Colon (tissue), 2 donors: ENCODE measurements at regions not wholly inside any gene's neighbourhood (a gene's known extent, or its start where the extent isn't known, plus 50 kb on each side); places are given as distances from the start of the nearest gene placed in this dataset.
"Not testable (repeated sequence)": the region's sequence is repeated elsewhere in the genome, so short reads cannot be mapped to it uniquely, and the experiment has no call there.

Source experiments
- FAIRE-seq: peaks from 2 replicates; lab custom pipeline; 2012; peaks lifted over from hg19 to GRCh38; lab: Jason Lieb, UNC
- donor health status: control.
- donor health status: control.

DNA sequence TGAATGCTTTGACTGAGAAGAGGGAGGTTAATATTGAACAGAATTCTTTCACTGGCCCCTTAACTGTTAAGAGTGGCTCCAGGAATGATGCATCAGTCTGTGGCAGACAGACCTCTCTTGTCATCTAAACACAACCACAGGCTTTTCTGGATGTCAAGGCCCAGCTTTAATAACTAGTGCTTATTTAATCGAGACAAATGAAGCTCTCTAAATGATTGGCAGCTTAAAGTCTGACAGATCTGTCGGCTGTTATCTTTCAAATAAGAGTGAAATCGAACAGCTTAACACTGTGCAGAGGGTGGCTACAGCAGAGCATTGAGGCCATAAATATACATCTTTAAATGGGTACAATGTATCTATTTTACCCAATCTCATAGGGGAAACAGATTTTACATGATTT, 500.8 kb upstream of the PABPC4L start:
- no peak for FAIRE-seq

DNA sequence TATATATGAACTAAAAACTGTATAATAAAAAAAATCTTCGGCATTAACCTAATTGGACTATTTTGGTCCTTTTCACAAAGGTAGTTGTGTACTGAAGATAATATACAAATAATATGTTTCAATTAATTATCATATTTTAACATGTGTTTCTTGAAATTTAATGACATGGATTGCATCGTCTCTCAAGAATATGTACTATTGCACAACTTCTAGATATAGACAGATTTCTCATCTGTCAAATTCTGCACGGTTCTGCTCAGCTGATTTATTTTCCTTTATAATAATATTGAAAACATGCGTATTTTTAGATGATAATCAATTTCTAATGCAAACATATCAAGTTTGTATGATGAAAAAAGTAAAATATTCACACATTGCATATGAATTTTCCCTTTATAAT, 498.7 kb upstream of the PABPC4L start:
- FAIRE-seq: no peak

DNA sequence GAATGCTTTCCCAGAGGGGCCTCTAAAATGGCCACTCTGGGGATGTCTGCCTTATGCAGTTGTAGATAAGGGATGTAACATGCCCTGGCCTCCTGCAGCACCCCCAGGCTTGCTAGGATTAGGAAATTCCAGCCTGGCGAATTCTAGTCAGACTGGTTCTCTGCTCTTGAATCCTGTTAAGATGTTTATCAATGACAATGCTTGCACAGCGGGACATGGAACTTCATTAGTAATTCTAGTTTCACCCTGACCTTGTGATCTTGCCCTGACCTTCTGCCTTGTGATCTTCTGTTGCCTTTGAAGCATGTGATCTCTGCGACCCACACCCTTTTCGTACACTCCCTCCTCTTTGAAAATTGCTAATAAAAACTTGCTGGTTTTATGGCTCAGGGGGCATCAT, 497.2 kb upstream of the PABPC4L start:
- not testable (repeated sequence) for FAIRE-seq

DNA sequence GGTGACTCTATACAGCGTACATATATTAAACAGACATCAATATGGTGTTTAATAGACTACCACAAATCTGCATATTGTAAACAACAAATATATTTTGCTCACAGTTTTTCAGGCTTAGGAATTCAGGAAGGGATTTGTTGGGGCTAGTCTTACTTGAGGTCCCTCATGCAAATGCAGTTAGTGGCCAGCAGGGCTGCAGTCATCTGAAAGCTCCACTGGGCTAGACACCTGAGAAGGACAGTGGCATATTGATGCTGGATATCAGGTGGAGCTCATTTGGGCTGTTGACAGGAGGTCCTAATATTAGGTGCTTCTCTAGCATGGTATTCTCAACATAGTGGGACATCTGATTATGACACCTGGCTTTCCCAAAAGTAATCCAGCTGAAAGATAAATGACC, 493.8 kb upstream of the PABPC4L start:
- FAIRE-seq: no peak

DNA sequence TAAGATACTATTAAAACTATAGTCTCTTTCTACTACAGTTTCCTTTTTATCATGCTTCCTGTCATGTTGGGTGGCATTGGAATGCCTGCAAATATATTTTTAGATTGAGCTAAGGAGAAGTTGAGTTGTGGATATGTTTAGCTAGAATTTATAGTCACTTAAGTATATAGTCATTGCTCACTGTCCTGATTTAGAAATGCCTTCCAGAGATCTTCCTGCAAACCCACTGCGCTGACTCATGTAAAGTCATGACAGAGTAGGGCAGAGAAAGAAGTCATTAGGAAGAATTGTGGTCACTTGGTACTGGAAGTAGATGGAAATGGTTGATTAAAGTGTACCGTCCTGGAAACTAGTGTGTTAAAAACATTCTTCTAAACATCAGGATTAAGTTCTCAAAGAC, 490.3 kb upstream of the PABPC4L start:
- no peak for FAIRE-seq

DNA sequence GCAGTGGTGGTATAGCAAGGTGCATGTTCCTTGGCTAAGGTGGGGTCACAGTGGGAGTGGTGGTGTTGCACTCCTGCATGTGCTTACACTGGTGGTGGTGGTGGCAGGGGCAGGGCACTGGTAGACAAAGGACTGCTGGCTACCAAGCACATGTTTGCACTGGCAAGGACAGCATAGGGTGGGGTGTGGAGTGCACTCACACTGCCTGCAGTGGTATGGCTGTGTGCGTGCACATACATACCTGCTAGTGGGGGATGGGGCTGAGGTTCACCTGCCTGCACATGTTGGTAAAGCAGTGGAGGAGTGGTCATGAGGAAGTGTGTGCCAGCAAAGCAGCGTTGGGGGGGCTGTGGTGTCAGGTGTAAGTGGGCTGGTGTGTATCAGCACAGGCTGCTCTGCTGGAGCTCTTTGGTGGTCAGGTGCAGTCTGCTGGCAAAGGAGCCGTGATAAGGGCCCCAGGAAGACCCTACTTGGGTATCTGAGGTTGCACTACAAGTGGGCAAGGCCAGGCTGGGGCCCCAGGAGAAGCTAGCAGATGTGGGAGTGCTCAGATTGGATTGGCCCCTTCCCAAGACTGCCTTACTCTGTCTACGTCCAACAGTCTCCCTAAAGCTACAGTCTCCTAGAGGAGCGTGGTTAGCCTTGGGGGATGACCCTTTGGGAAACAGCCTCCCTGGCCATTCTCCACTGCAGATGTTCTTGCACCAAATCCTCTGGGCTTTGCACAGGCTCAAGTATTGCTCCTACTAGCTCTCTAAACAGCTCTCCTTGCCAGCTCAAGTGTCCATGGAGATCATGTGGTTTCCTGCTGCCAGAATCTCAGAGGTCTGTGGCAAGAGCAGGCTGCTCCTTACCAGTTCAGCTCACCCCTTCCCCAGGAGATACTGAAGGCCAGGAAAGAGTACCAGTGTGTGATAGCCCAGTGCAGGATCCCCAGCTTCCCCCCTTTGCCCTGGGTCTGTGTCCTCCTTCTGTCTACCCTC, 486.3 kb upstream of the PABPC4L start:
- no peak for FAIRE-seq

DNA sequence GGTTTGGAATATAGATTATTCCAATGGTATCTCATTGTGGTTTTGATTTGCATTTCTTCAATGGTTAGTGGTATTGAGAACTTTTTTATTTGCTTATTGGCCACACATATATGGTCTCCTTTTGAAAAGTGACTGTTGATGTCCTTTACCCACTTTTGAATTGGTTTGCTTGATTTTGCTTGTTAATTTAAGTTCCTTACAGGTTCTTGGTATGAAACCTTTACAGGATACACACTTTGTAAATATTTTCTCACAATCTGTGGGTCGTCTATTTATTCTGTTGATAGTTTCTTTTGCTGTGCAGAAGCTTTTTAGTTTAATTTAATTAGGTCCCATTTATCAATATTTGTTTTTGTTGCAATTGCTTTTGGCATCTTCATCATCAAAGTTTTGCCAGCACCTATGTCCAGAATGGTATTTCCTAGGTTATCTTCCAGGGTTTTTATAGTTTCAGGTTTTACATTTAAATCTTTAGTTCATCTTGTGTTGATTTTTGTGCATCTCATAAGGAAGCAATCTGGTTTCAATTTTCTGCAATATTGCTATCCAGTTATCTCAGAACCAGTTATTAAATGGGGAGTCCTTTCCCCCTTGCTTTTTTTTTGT, 475.7 kb upstream of the PABPC4L start:
- no peak for FAIRE-seq

DNA sequence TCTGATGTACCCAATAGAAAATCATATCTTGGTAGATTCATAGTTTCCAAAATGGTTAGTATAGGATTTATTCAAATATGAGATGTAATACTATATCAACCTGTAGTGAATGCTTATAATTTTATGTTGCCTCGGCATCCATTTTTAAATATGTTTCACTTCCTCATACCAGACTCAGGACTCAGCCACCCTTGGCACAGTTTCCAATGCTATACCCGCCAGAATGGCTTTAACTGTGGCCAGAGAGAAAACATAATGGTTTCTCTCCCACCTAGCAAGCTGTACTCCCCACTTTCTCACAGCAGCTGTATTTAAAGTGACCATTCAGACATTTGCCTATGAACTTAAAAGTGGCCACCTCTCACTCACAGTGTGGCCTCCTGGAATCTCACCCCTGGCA, 466.6 kb upstream of the PABPC4L start:
- FAIRE-seq: no peak

DNA sequence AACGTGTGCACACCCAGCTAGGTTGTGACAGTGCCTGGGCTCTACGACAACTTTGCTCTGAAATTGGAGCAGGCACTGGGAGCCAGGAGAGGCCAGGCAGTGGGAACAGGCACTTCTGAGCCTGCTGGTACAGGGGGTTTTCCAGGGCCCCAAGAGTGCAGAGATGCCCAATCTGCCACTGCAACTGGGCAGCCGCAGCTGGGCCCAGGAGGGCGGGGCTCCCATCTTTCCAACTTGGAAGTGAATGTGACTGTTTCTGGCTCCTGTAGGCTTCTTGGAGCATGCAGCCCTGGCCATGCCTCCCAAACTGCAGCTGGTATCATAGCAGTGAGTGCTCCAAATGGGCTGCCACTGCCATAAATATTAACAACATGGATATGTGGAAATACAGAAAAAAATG, 465.1 kb upstream of the PABPC4L start:
- no peak for FAIRE-seq

DNA sequence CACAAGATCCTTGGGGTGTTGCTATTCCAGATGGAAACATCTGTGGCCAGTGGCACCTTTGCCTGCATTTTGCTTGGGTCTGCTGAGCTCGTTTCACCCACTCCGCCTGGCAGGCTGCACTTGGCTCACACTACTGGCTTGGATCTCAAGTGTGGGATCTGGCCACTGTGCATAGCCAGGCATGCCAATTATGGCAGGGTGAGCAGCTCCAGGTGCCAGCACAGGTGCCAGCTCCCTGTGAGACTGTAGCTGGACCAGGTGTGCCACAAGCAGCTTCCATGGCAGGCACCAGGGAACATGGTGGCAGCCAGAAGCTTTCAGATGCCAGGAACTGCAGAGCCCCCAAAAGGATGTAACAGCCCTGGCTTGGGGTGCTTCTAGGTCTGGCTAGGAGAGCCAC, 463.8 kb upstream of the PABPC4L start:
- FAIRE-seq: no peak

DNA sequence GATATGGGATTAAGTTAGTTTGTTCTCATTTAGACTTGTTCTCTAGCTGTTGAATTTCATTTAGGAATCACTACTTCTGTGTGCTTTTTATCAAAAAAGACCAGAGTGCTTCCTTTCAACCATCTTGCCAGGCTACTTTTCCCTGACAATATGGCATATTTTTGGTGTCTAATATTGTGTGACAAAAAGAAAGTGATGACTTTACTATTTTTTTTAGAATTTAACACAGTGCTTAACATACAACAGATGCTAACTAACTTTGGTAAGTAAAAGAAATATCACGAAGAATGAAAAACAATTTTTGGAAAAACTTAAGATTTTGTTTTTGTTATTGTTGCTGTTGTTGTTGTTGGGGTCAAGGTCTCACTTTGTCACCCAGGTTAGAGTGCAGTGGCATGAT, 462.2 kb upstream of the PABPC4L start:
- no peak for FAIRE-seq

DNA sequence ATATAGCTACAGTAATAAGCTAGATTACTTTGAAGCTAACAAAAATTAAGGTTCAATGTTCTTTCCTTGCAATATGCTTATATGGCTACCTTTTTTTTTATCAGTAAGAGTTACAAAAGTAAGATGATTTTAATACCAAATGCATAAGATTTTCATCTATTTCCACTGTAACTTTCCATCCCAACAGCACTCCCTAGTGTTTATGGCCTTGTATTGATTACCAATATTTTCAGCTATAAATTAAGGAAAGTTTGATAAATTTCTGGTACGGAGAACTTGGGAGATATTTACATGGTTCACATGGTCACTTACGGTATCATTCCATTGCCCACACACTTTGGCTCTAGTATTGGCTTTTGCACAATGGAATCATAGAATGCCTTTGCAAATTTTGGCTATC, 448.9 kb upstream of the PABPC4L start:
- FAIRE-seq: no peak

DNA sequence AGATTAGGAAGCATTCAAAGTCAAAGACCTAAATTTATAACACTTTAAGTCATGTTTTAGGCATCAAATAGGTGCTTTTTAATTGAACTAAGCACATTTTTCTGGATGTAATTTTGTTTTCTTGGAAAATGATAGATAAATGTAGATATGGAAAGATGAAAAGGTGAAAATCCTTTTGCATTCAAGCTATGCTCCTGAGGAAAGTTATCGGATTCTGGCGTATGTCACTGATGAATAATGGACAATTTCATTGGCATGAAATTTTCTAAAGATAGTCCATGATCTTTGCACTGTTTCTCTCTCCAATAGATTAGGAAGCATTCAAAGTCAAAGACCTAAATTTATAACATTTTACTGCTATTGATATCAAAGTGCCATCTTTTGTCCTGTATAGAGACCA, 444.2 kb upstream of the PABPC4L start:
- no peak for FAIRE-seq

DNA sequence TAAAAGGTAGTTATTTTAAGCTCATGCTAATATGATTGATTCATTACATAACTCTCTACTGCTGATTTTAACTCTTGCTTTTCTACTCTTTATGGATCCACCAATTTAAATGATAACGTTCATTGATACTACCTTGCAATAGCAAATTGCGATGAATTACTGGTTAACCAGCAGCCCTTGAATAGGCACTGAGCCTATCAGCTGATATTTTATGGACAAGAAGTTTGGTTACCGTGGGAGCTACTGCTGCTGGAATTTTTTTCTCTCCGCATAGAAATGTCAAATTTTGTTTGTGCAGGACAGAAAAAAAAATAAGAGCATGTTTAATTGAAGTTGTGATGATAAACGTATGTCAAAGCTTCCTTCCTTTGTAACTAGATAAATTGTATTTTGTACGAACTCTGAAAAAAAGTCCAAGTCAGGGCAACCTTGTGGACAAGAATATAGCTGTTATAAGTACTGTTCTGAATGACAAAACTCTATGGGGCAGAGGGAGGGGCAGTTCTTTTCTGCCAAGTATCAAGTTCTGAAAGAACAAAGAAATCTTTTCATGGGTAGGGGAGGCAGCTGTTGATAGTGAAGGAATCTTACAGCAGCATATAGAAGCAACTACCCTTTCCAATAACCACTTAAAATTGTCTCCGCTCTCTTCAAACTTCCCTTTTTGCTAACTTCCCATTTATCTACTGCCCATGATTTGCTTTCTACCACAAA, 434.9 kb upstream of the PABPC4L start:
- no peak for FAIRE-seq

DNA sequence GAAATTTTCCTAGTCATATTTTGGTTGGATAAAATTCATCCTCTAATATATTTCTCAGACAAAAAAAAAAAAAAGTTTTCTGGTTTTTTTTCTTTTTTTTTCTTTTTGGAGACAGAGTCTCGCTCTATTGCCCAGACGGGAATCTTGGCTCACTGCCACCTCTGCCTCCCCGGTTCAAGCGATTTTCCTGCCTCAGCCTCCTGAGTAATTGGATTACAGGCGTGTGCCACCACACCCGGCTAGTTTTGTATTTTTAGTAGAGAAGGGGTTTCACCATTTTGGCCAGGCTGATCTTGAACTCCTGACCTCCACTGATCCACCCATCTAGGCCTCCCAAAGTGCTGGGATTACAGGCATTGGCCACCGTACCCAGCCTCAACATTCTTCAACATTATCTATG, 432.7 kb upstream of the PABPC4L start:
- FAIRE-seq: no peak

DNA sequence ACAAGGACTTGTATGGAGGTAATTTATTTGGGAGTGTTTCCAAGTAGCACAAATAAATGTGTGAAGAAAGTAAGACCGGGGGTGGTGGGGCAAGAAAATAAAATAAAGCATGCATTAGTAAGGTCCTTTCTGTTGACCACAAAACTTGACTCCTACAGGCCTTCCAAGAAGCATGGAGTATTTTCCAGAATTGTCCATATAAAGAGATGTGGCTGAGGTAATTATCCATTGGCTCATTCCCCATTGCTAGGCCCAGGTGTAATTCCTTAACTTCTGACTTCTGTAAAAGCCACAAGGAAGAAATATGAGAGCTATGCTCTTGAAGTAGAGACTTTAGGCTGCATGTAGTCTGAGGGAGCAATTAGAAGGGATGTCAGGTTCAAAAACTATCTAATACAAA, 430.5 kb upstream of the PABPC4L start:
- no peak for FAIRE-seq

DNA sequence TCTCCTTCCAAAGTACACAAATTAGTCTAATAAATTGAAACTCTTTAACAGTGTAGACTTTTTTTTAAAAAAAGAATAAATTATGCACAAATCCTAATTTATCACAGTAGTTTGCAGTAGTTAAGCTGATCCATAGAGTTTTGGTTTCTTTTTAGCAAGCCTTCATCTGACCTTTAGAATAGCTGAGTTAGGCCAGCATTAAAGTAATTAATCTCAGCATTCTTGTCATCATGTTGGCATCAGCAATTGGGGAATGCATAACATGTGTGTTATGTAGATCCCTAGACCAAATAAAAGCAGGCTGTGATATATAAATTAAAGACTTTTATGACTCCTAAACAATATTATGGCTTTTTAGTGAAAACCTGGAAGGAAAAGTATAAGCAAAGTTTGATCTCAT, 426.5 kb upstream of the PABPC4L start:
- FAIRE-seq: no peak

DNA sequence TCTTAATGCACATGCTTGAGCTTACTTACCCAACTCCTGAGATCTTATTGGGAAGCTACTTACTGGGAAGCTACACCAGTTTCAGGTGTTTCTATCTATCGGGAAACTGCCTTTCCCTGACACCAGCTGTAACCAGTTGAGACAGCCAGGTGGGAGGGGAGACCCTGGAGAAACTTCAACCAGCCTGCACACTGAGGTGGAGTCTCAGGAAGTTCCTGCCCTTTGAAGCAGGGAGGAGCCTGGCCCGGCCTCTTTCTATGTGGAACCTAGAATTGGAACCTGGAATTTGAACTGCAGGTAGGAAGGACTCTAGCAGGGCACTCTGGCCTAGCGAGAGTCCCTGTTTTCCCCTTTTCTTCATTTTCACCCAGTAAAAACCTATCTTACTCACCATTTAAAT, 425.8 kb upstream of the PABPC4L start:
- no peak for FAIRE-seq

DNA sequence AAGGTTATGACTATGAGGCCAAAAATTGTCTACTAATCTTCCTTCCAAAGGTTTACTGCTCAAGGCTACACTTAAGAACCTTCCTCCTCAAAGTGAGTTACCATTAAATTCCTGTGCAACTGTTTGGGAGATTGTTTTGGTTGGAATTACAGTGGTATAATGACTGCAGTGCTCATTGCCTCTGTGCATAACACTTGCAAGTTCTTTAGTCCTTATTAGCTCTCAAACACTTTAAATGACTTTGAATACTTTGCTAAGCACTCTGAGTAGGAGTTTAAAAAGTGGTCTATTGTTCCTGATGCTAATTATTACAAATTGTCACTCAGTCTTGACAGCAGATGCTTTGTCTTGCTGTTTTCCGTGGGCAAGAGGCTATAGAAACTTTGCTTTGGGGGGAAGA, 422.8 kb upstream of the PABPC4L start:
- no peak for FAIRE-seq

DNA sequence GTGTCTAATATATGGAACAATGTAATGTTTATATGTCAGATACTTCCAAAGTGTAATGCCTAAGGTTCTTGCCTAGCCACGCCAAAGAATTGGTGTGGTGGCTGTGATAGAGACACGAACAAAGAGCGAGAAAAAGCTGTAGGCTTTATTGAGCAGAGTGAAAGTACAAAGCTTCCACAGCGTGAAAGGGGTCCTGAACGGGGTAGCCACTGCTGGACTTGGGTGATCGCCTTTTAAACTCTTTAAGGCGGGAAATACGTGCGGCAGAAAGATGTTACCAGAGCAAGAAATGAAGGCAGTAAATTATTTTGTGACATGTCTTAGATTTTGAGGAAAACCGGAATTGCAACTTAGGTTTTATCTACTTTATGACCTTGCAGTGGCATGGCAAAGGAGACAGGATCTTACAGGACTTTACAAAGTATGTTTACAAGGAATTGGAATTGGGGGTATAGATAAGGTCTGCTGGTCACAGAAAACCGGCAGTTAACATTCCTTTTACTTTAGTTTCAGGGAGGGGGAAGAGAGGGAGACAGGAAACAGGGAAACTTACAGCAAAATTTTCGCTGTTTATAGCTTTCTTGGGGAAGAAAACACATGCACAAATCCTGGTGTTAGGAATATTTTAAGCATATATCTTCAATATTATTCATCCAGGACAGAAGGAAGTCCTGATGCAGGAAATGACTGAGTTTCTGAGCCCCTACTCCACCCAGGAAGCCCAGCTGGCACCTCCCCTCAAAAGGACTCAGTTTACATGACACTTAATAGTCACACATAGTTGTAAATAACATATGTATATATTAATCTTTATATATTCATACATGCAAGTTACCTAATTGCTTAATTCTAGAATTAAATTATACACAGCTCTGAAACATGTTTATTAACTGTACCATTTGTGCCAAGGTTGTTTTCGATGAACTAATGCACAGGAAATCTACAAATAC, 421.3 kb upstream of the PABPC4L start:
- FAIRE-seq: not testable (repeated sequence)

DNA sequence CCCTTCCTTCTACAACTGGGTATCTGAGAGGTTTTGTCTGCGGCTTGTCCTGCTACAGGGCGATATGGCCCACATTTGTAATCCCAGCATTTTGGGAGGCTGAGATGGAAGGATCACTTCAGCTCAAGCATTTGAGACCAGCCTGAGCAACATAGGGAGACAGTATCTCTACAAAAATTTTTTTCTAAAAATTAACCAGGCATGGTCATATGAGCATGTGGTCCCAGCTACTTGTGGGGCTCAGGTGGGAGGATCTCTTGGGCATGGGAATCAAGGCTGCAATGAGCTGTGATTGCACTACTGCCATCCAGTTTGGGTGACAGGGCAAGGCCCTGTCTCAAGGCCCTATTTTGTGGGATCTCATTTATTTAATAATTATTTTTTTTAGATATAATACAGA, 420.6 kb upstream of the PABPC4L start:
- no peak for FAIRE-seq

DNA sequence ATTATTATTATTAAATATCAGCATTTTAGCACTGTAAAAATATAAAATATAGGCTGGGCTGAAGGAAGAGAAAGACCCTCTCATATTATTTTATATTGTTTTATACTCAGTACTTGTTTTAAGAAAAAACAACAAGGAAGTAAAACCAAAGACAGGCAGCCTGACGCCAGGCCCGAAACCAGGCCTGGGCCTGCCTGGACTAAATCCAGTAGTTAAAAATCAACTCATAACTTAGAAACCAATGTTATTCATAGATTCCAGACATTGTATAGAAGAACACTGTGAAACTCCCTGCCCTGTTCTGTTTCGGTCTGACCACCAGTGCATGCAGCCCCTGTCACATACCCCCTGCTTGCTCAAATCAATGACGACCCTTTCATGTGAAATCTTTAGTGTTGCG, 420.1 kb upstream of the PABPC4L start:
- not testable (repeated sequence) for FAIRE-seq
